ENCODE measurements at regions not wholly inside any gene's neighbourhood (a gene's known extent, or its start where the extent isn't known, plus 50 kb on each side); places are given as distances from the start of the nearest gene placed in this dataset.

DNA sequence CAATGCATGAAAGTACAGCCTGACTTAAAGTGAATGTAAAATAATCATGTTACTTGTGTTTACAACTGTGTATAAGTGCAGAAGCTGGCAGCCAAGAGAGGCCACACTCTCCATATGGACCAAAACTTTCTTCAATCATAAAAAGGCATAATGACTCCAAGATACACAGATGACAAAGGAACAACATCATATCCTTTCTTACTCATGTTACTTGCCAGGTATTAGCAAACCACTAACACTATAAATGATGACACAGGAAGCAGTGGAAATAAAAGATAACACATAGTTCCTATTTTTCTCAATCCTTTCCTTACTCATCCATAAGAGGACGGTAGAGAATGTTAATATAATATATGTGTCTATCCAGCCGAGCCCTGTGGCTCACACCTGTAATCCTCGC, 400.0 kb upstream of the CDH2 start:
- no peak overlapping the region for H3K4me3 ChIP-seq
- WGBS, 4 donors = 83 to 92% (median 84%) methylated on average over 3 of the region's 3 CpGs
- no peak for DNase-seq

DNA sequence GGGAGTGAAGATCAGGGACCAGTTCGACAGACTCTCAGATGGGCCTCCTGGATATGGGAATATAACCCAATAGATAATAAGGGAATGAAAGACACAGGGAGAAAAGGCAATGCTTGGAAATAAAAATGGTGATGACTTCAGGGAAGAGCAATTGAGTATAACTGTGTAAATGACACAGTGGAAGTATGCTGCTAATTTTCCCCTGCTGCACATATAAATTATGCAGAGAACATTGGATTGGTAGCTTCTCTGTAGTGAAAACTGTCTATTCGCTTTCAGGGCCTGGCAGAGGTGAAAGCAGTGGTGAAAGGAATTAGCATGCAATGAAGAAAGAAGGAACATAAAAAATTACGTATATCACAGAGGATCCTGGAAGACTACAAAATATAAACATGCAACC, 398.2 kb upstream of the CDH2 start:
- DNase-seq = no peak
- H3K9me3 ChIP-seq = no peaks in the 10 kb centered on the region
- WGBS, 4 donors = 83 to 89% (median 86%) methylated on average over 3 of the region's 3 CpGs
- no peaks in the 10 kb centered on the region for H3K27me3 ChIP-seq
- intact Hi-C loops (cut with DNase I) = no loop called here
- no peak for ATAC-seq
- no peak overlapping the region for H3K27ac ChIP-seq
- H3K4me1 ChIP-seq = no peaks in the 10 kb centered on the region
- H3K36me3 ChIP-seq = no peaks in the 10 kb centered on the region
- H3K4me3 ChIP-seq = no peak overlapping the region
- TF ChIP-seq POLR2A (IDR thresholded peaks at IDR 0.05) = no peak
- TF ChIP-seq, protein P1, sequence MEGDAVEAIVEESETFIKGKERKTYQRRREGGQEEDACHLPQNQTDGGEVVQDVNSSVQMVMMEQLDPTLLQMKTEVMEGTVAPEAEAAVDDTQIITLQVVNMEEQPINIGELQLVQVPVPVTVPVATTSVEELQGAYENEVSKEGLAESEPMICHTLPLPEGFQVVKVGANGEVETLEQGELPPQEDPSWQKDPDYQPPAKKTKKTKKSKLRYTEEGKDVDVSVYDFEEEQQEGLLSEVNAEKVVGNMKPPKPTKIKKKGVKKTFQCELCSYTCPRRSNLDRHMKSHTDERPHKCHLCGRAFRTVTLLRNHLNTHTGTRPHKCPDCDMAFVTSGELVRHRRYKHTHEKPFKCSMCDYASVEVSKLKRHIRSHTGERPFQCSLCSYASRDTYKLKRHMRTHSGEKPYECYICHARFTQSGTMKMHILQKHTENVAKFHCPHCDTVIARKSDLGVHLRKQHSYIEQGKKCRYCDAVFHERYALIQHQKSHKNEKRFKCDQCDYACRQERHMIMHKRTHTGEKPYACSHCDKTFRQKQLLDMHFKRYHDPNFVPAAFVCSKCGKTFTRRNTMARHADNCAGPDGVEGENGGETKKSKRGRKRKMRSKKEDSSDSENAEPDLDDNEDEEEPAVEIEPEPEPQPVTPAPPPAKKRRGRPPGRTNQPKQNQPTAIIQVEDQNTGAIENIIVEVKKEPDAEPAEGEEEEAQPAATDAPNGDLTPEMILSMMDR (IDR thresholded peaks at IDR 0.05) = no peak

More for the DNA sequence above, 400.0 kb upstream of the CDH2 start:
- H3K27me3 ChIP-seq = no peaks in the 10 kb centered on the region
- no peak for ATAC-seq
- H3K27ac ChIP-seq = no peak overlapping the region
- TF ChIP-seq POLR2A (IDR thresholded peaks at IDR 0.05) = no peak
- TF ChIP-seq, protein P1 (IDR thresholded peaks at IDR 0.05) = no peak
- H3K36me3 ChIP-seq = no peaks in the 10 kb centered on the region
- H3K4me1 ChIP-seq = no peaks in the 10 kb centered on the region
- intact Hi-C loops (cut with DNase I) = no loop called here
- H3K9me3 ChIP-seq = no peaks in the 10 kb centered on the region

DNA sequence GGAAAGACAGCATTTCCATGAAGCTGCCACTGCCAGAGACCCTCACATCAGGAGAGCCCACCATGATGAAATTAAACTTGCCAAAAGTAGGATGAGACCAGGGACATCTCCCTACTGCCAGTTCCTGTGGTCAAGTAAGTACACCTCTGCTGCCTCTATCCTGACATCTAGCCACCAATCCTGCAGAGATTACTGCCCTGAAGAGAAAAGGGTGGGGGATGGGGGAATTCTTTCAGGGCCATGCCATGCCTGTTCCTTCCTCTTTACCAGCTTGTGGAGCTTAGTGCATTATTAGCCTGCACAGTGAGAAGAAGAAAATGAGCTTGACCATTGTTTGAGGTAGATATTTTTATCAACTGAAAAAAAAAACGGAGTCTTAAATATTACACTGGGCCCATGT, 397.2 kb upstream of the CDH2 start:
- Histone ChIP-seq H3K4me1 (no peaks in the 10 kb centered on the region), H3K4me3 (no peak overlapping the region), H3K9me3 (no peaks in the 10 kb centered on the region), H3K27ac (no peak overlapping the region), H3K27me3 (no peaks in the 10 kb centered on the region), H3K36me3 (no peaks in the 10 kb centered on the region)
- ATAC-seq = no peak
- TF ChIP-seq, protein P1 (IDR thresholded peaks at IDR 0.05) = no peak
- no peak for TF ChIP-seq POLR2A (IDR thresholded peaks at IDR 0.05)
- 73 to 81% (median 77%) methylated on average over 1 of the region's 1 CpG for WGBS, 4 donors
- DNase-seq = no peak
- intact Hi-C loops (cut with DNase I) = no loop called here

DNA sequence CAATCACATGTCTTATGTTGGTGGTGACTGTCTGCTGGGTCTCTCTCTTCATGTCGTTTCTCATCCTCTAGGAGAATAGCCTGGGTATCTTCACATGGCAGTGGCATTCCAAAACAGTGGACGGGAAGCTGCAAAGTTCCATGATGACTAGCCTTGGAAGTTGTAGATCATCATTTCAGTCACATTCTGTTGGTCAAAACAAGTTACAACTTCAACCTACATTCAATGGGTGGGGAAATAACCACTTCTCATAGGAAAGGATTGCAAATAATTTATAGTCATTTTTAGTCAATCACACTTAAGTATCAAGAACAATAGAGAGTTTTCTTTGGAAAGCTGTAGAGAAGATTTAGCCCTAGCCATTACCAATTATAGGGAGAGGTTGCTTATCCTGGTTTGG, 395.0 kb upstream of the CDH2 start:
- no peak overlapping the region for H3K27ac ChIP-seq
- no peak for ATAC-seq
- intact Hi-C loops (cut with DNase I) = no loop called here
- H3K4me1 ChIP-seq = no peaks in the 10 kb centered on the region
- WGBS, 4 donors = 70 to 78% (median 74%) methylated on average over 2 of the region's 2 CpGs
- no peaks in the 10 kb centered on the region for H3K9me3 ChIP-seq
- TF ChIP-seq, protein P1 (IDR thresholded peaks at IDR 0.05) = no peak
- no peak for TF ChIP-seq POLR2A (IDR thresholded peaks at IDR 0.05)
- no peak for DNase-seq
- no peaks in the 10 kb centered on the region for H3K36me3 ChIP-seq
- H3K4me3 ChIP-seq = no peak overlapping the region
- no peaks in the 10 kb centered on the region for H3K27me3 ChIP-seq

All from heart left ventricle (tissue), 16 donors.